GM12875 (cell line): ENCODE measurements at regions not wholly inside any gene's neighbourhood (a gene's known extent, or its start where the extent isn't known, plus 50 kb on each side); places are given as distances from the start of the nearest gene placed in this dataset.

Experiments used
- H3K4me3 ChIP-seq: one replicate; pipeline ENCODE4 v1.5.1; 2011; ENCODE audit warnings: low read depth, low read length, control low read depth
- CTCF ChIP-seq: IDR thresholded peaks from 2 replicates; pipeline ENCODE4 v1.5.1; 2011; ENCODE audit warnings: low read depth, mild to moderate bottlenecking, control low read depth, inconsistent platforms, low read length, moderate library complexity, borderline replicate concordance; ENCODE audit not compliant: insufficient read depth

- H3K4me3 ChIP-seq = no peak overlapping the region
- no peak for TF ChIP-seq CTCF
Measured at GRCh38 chr12:107435520-107435919, 250.1 kb upstream of the PWP1 start.

- H3K4me3 ChIP-seq = no peak overlapping the region
- TF ChIP-seq CTCF = no peak
Measured at GRCh38 chr12:107436376-107436775, 249.2 kb upstream of the PWP1 start.

- H3K4me3 ChIP-seq = no peak overlapping the region
- TF ChIP-seq CTCF = no peak
Measured at GRCh38 chr12:107436836-107437235, 248.8 kb upstream of the PWP1 start.

GRCh38 chr12:107437954-107438353 lies 247.6 kb upstream of the PWP1 start:
- H3K4me3 ChIP-seq = no peak overlapping the region
- no peak for TF ChIP-seq CTCF

GRCh38 chr12:107439026-107439738 lies 246.4 kb upstream of the PWP1 start:
- TF ChIP-seq CTCF = no peak
- no peak overlapping the region for H3K4me3 ChIP-seq

GRCh38 chr12:107440606-107441005 lies 245.0 kb upstream of the PWP1 start:
- H3K4me3 ChIP-seq = no peak overlapping the region
- TF ChIP-seq CTCF = no peak

GRCh38 chr12:107441665-107442300 lies 243.8 kb upstream of the PWP1 start:
- TF ChIP-seq CTCF = no peak

More at GRCh38 chr12:107441665-107442300, 243.8 kb upstream of the PWP1 start:
- H3K4me3 ChIP-seq = no peak overlapping the region
